HEK293 (cell line): ENCODE measurements at regions not wholly inside any gene's neighbourhood (a gene's known extent, or its start where the extent isn't known, plus 50 kb on each side); places are given as distances from the start of the nearest gene placed in this dataset.
A peak's percentile ranks its signal among the peaks of the same experiment; 100 is the strongest.

Experiments
- CTCF ChIA-PET: fragments of 350-600 bp; formaldehyde crosslinking; extraction: SDS; loops from one replicate; lab custom pipeline; 2021; ENCODE audit warnings: antibody characterized with exemption; lab: Yijun Ruan, JAX
- POLR2A ChIA-PET: fragments of 300-600 bp; formaldehyde crosslinking; extraction: SDS; loops from one replicate; lab custom pipeline; 2020; ENCODE audit warnings: antibody characterized with exemption, inconsistent platforms; lab: Yijun Ruan, JAX
- H3K27ac ChIP-seq: fragments of 200-500 bp; sonication (Bioruptor generic); 2 replicates; pipeline ENCODE4 v1.5.1; 2014; ENCODE audit warnings: low read depth, low read length, control low read depth, inconsistent platforms; ENCODE audit errors: extremely low read depth
- H3K36me3 ChIP-seq, 2 experiments: fragments of 200-500 bp in 1 of 2; sonication (Bioruptor generic) in 1 of 2; 1 replicate in 1 of 2; 2 replicates in 1 of 2; pipeline ENCODE4 v1.5.1; 2014 to 2017; ENCODE audit warnings: inconsistent platforms in 2 of 2, low read length in 2 of 2; ENCODE audit not compliant: control insufficient read depth in 2 of 2, insufficient read depth in 1 of 2
- H3K4me1 ChIP-seq: fragments of 200-500 bp; sonication (Bioruptor generic); 2 replicates; pipeline ENCODE4 v1.5.1; 2014; ENCODE audit warnings: mild to moderate bottlenecking, low read length, inconsistent platforms; ENCODE audit not compliant: control insufficient read depth, insufficient read depth
- H3K4me3 ChIP-seq: 2 replicates; pipeline ENCODE4 v1.5.1; 2011; ENCODE audit warnings: low read depth, mild to moderate bottlenecking, control low read depth, low read length, moderate library complexity
- H3K9me3 ChIP-seq: fragments of 200-500 bp; sonication (Bioruptor generic); 2 replicates; pipeline ENCODE4 v1.5.1; 2014; ENCODE audit warnings: low read depth, low read length, inconsistent platforms; ENCODE audit not compliant: control insufficient read depth, insufficient read depth
- GLIS1 ChIP-seq: fragments of 450-650 bp; formaldehyde crosslinking; IDR thresholded peaks from 2 replicates; pipeline ENCODE4 v1.5.1; 2016; ENCODE audit warnings: missing biosample characterization, missing genetic modification characterization
- HOXD13 ChIP-seq: sonication (generic); formaldehyde crosslinking; IDR thresholded peaks from 2 replicates; pipeline ENCODE4 v1.8.0; 2022; ENCODE audit warnings: missing genetic modification reagents, borderline replicate concordance
- KLF1 ChIP-seq: fragments of 450-650 bp; formaldehyde crosslinking; IDR thresholded peaks from 2 replicates; pipeline ENCODE4 v1.5.1; 2016; ENCODE audit warnings: missing biosample characterization, missing genetic modification characterization
- KLF10 ChIP-seq: fragments of 450-650 bp; IDR thresholded peaks from 2 replicates; pipeline ENCODE4 v1.5.1; 2018; ENCODE audit warnings: missing biosample characterization, mild to moderate bottlenecking, missing genetic modification characterization
- YY2 ChIP-seq: fragments of 450-650 bp; formaldehyde crosslinking; IDR thresholded peaks from 2 replicates; pipeline ENCODE4 v1.5.1; 2016; ENCODE audit warnings: missing biosample characterization, missing genetic modification characterization
- ZFP3 ChIP-seq: fragments of 450-650 bp; formaldehyde crosslinking; IDR thresholded peaks from 2 replicates; pipeline ENCODE4 v1.5.1; 2016; ENCODE audit warnings: low read depth, missing biosample characterization, missing genetic modification characterization
- ZFP37 ChIP-seq: fragments of 450-650 bp; formaldehyde crosslinking; IDR thresholded peaks from 2 replicates; pipeline ENCODE4 v1.5.1; 2016; ENCODE audit warnings: missing biosample characterization, missing genetic modification characterization
- ZIC2 ChIP-seq: fragments of 450-650 bp; formaldehyde crosslinking; IDR thresholded peaks from 2 replicates; pipeline ENCODE4 v1.5.1; 2016; ENCODE audit warnings: missing biosample characterization, missing genetic modification characterization
- ZNF19 ChIP-seq: fragments of 450-650 bp; formaldehyde crosslinking; IDR thresholded peaks from 2 replicates; pipeline ENCODE4; 2016; ENCODE audit warnings: missing biosample characterization, missing genetic modification characterization, low read depth
- ZNF202 ChIP-seq: fragments of 450-650 bp; formaldehyde crosslinking; IDR thresholded peaks from 2 replicates; pipeline ENCODE4 v1.5.1; 2016; ENCODE audit warnings: missing biosample characterization, missing genetic modification characterization, borderline replicate concordance
- ZNF354C ChIP-seq: fragments of 450-650 bp; formaldehyde crosslinking; IDR thresholded peaks from 2 replicates; pipeline ENCODE4 v1.5.1; 2016; ENCODE audit warnings: missing biosample characterization, missing genetic modification characterization, low read depth, borderline replicate concordance
- ZNF426 ChIP-seq: fragments of 450-650 bp; formaldehyde crosslinking; IDR thresholded peaks from 2 replicates; pipeline ENCODE4 v1.5.1; 2017; ENCODE audit warnings: missing biosample characterization, missing genetic modification characterization, mild to moderate bottlenecking, inconsistent platforms, moderate library complexity
- ZNF473 ChIP-seq: fragments of 450-650 bp; formaldehyde crosslinking; IDR thresholded peaks from 2 replicates; pipeline ENCODE4 v1.5.1; 2017; ENCODE audit warnings: missing biosample characterization, missing genetic modification characterization
- ZNF510 ChIP-seq: fragments of 450-650 bp; formaldehyde crosslinking; IDR thresholded peaks from 2 replicates; pipeline ENCODE4 v1.5.1; 2018; ENCODE audit warnings: mild to moderate bottlenecking, missing genetic modification characterization, missing biosample characterization; ENCODE audit not compliant: insufficient replicate concordance
- ZNF544 ChIP-seq: fragments of 450-650 bp; formaldehyde crosslinking; IDR thresholded peaks from 2 replicates; pipeline ENCODE4 v1.5.0; 2017; ENCODE audit warnings: missing biosample characterization, missing genetic modification characterization
- ZNF548 ChIP-seq: fragments of 450-650 bp; formaldehyde crosslinking; IDR thresholded peaks from 2 replicates; pipeline ENCODE4 v1.5.1; 2016; ENCODE audit warnings: missing biosample characterization, missing genetic modification characterization
- ZNF600 ChIP-seq: fragments of 450-650 bp; formaldehyde crosslinking; IDR thresholded peaks from 2 replicates; pipeline ENCODE4 v1.5.1; 2016; ENCODE audit warnings: missing biosample characterization, missing genetic modification characterization
- ZNF621 ChIP-seq: fragments of 450-650 bp; formaldehyde crosslinking; IDR thresholded peaks from 2 replicates; pipeline ENCODE4 v1.5.1; 2017; ENCODE audit warnings: missing biosample characterization, missing genetic modification characterization
- ZNF626 ChIP-seq: fragments of 450-650 bp; sonication (Bioruptor Pico); formaldehyde crosslinking; IDR thresholded peaks from 2 replicates; pipeline ENCODE4 v1.5.1; 2018; ENCODE audit warnings: missing biosample characterization, missing genetic modification characterization, inconsistent platforms
- ZNF76 ChIP-seq: fragments of 450-650 bp; formaldehyde crosslinking; IDR thresholded peaks from 2 replicates; pipeline ENCODE4; 2016; ENCODE audit warnings: low read depth, missing biosample characterization, missing genetic modification characterization, borderline replicate concordance
- ZNF837 ChIP-seq: fragments of 450-650 bp; formaldehyde crosslinking; IDR thresholded peaks from 2 replicates; pipeline ENCODE4 v1.5.1; 2016; ENCODE audit warnings: missing biosample characterization, missing genetic modification characterization
- ZSCAN30 ChIP-seq: fragments of 450-650 bp; IDR thresholded peaks from 2 replicates; pipeline ENCODE4 v1.5.1; 2018; ENCODE audit warnings: missing biosample characterization, mild to moderate bottlenecking, missing genetic modification characterization, moderate library complexity
- TF ChIP-seq, protein P1 (sequence below): fragments of 450-650 bp; formaldehyde crosslinking; IDR thresholded peaks from 2 replicates; pipeline ENCODE4 v1.5.1; 2017; ENCODE audit warnings: missing biosample characterization, missing genetic modification characterization

DNA sequence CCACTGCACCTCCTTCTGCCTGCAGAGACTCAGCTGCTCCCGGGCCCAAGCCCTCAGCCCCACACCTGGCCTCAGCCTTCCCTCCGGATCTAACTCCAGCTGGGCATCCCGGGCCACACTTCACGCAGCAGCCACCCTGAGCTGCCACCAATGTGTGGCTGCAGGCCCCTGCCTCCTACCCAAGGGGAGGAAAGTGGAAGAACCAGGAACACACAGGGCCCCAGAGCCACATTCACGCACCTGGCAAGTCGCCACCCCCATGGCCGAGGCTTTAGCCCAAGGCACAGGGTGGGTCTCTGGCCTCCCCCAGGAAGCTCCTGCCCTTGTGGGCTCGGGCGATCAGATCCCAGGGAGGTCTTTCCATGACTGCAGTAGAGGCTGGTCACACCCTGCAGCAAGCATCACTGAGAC, 345.6 kb downstream of the CTTN start:
- CTCF ChIA-PET, result no interaction called here

DNA sequence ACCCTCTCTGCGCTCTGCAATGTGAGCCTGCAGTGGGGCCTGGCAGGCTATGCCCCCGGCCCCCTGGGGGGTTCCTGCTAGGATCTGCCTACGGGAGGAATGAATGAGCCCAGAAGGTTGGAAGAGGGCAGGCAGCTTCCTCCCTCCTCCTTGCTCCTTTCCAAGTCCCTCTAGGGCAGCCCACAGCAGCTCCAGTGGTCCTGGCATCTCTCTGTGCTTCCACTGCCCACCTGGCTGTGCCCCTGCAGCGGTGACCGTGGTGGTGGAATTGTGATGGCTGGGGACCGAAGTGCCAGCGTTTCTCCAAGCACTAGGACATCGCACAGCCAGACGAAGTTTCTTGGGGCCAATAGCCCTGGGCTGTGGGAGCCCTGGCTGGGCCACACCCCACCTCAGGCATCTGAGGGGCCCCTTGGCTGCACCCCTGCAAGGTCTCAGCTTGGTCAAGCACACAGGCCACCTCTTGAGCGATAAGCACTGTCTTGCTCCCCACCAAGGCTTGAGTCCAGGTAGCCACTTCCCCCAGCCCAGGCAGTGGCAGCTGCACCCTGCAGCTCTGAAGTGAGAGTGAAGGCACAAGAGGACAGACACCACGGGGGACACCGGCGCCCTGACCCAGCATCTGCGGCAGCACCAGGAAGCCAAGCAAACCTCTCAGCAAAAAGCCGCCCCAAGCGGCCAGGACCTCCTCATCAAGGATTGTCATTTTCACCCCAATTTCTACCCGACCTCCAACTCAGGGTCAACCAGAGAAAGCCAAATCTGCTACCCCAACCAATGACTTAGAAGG, 346.3 kb downstream of the CTTN start:
- ChIA-PET POLR2A (no interaction called here), CTCF (no interaction called here)

More for the DNA sequence above, 345.6 kb downstream of the CTTN start:
- TF ChIP-seq GLIS1 (tag by site-specific recombination) (peak; percentile 71), ZNF354C (no peak), KLF10 (no peak)
- TF ChIP-seq, all 188 proteins: peak for 1
- Histone ChIP-seq H3K27ac (no peak overlapping the region), H3K4me3 (no peak overlapping the region), H3K4me1 (no peaks in the 10 kb centered on the region), H3K36me3 (no peaks in the 10 kb centered on the region), H3K9me3 (no peaks in the 10 kb centered on the region)
- POLR2A ChIA-PET, result no interaction called here

DNA sequence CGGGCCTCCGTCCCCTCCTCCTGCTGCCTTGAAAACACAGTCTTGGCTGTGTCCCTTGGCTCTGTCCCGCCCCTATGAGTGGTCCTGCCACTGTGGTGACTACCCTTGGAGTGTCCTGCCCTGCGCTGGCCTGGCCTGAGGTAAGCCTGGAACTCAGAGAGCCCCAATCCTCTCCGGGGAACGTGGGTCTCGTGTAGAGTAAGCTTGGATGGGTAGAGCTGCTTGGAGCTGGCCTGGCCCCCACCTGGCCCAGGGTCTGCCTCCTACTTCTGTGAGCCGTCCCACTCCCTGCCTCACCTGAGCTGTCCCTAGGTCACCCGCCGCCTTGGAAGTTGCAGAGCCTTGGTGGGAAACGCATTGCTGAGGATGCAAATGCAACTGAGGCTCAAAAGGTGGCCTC, 347.1 kb downstream of the CTTN start:
- Histone ChIP-seq H3K4me1 (no peaks in the 10 kb centered on the region), H3K36me3 (no peaks in the 10 kb centered on the region), H3K4me3 (no peak overlapping the region), H3K27ac (no peak overlapping the region), H3K9me3 (no peaks in the 10 kb centered on the region; the same call in 1 of the 2 replicates)
- TF ChIP-seq ZNF19 (no peak), ZFP3 (tag by site-specific recombination) (no peak), ZSCAN30 (no peak), ZNF621 (tag by site-specific recombination) (no peak), ZNF510 (tag by site-specific recombination) (no peak), ZNF76 (tag by site-specific recombination) (no peak), ZFP37 (tag by site-specific recombination) (no peak), ZNF544 (tag by site-specific recombination) (no peak), ZNF473 (tag by site-specific recombination) (no peak), ZNF202 (tag by site-specific recombination) (no peak), ZNF837 (tag by site-specific recombination) (no peak), YY2 (no peak), ZNF626 (no peak), ZNF548 (tag by site-specific recombination) (no peak)
- TF ChIP-seq, protein P1, sequence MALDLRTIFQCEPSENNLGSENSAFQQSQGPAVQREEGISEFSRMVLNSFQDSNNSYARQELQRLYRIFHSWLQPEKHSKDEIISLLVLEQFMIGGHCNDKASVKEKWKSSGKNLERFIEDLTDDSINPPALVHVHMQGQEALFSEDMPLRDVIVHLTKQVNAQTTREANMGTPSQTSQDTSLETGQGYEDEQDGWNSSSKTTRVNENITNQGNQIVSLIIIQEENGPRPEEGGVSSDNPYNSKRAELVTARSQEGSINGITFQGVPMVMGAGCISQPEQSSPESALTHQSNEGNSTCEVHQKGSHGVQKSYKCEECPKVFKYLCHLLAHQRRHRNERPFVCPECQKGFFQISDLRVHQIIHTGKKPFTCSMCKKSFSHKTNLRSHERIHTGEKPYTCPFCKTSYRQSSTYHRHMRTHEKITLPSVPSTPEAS (tag by site-specific recombination), result no peak
- CTCF ChIA-PET, result no interaction called here
- POLR2A ChIA-PET, result no interaction called here

More for the DNA sequence above, 346.3 kb downstream of the CTTN start:
- Histone ChIP-seq H3K27ac (no peak overlapping the region), H3K9me3 (no peaks in the 10 kb centered on the region; the same call in 1 of the 2 replicates), H3K4me3 (no peak overlapping the region), H3K36me3 (no peaks in the 10 kb centered on the region), H3K4me1 (no peaks in the 10 kb centered on the region)
- TF ChIP-seq ZFP37 (tag by site-specific recombination) (no peak), ZIC2 (0 out of 2 replicates have a peak, but pooled peaks have one; percentile 27)

DNA sequence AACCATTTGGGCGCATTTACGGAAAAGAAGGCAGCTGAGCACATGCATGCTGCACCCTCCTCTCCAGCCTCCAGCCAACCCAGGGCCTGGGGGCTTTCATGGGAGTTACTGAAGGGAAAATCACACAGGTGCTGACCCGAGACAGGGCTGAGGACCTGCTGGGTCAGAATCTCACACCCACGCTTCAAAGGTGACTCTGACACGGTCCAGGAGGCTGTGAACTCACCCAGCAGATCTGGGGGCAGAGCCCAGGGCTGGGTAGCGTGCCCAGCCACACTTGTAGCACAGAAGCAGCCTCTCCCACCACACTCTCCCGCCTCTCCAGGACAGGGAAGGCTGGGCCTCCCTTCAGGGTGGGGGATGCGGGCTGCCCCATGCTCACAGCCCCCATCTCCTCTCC, 347.6 kb downstream of the CTTN start:
- TF ChIP-seq HOXD13, result no peak
- no peak for TF ChIP-seq ZNF426 (tag by site-specific recombination)
- TF ChIP-seq KLF1 (tag by site-specific recombination), result no peak
- no peak for TF ChIP-seq ZNF600 (tag by site-specific recombination)
- no peak overlapping the region for H3K27ac ChIP-seq
- ChIA-PET CTCF (no interaction called here), POLR2A (no interaction called here)
- no peaks in the 10 kb centered on the region for H3K4me1 ChIP-seq
- no peaks in the 10 kb centered on the region; the same call in 1 of the 2 replicates for H3K9me3 ChIP-seq
- no peaks in the 10 kb centered on the region for H3K36me3 ChIP-seq
- H3K4me3 ChIP-seq, result no peak overlapping the region
